SK-N-MC (cell line): ENCODE measurements at regions not wholly inside any gene's neighbourhood (a gene's known extent, or its start where the extent isn't known, plus 50 kb on each side); places are given as distances from the start of the nearest gene placed in this dataset.

ENCODE experiments used
- EZH2 ChIP-seq: fragments of 200-600 bp; sonication (generic); IDR thresholded peaks from one replicate; pipeline ENCODE4 v1.6.1; 2017; ENCODE audit warnings: antibody characterized with exemption
- FOXP2 ChIP-seq: optimal IDR thresholded peaks from 2 replicates; pipeline ENCODE3; 2011; ENCODE audit warnings: mild to moderate bottlenecking, moderate library complexity; ENCODE audit not compliant: insufficient read depth; ENCODE audit errors: extremely low read length, control extremely low read depth
- POLR2AphosphoS5 ChIP-seq: IDR thresholded peaks from 2 replicates; pipeline ENCODE4 v1.6.1; 2012; ENCODE audit warnings: mild to moderate bottlenecking, low read depth, low read length, borderline replicate concordance

GRCh38 chr12:118813778-118814357 lies 167.5 kb upstream of the SRRM4 start:
- TF ChIP-seq POLR2AphosphoS5, result no peak
- no peak for TF ChIP-seq EZH2
- no peak for TF ChIP-seq FOXP2
